BE2C (cell line): ENCODE measurements at regions not wholly inside any gene's neighbourhood (a gene's known extent, or its start where the extent isn't known, plus 50 kb on each side); places are given as distances from the start of the nearest gene placed in this dataset.

Experiments
- DNase-seq: peaks from one replicate; pipeline ENCODE4 v3.0.0-alpha.2; 2020
- H3K27me3 ChIP-seq: fragments of 250-450 bp; sonication (Bioruptor Pico); 2 replicates; pipeline ENCODE4 v1.5.1; 2020; ENCODE audit warnings: mild to moderate bottlenecking
- H3K36me3 ChIP-seq: fragments of 250-450 bp; sonication (Bioruptor Pico); 2 replicates; pipeline ENCODE4 v1.5.1; 2020; ENCODE audit warnings: mild to moderate bottlenecking
- H3K4me1 ChIP-seq: fragments of 250-450 bp; sonication (Bioruptor Pico); 2 replicates; pipeline ENCODE4 v1.5.1; 2020
- H3K4me3 ChIP-seq: 2 replicates; pipeline ENCODE4 v1.5.1; 2011; ENCODE audit warnings: low read depth, low read length
- H3K9me3 ChIP-seq: fragments of 250-450 bp; sonication (Bioruptor Pico); 2 replicates; pipeline ENCODE4 v1.5.1; 2020
- TF ChIP-seq, protein P1 (sequence below): IDR thresholded peaks from 2 replicates; pipeline ENCODE4 v1.5.1; 2012; ENCODE audit warnings: mild to moderate bottlenecking, low read depth, low read length

GRCh38 chr15:70494852-70495571 is 268.3 kb downstream of the UACA start:
- Histone ChIP-seq H3K27me3 (no peaks in the 10 kb centered on the region), H3K4me3 (no peak overlapping the region), H3K4me1 (peaks cover 16% of the 10 kb centered on the region), H3K9me3 (no peaks in the 10 kb centered on the region), H3K36me3 (no peaks in the 10 kb centered on the region)
- TF ChIP-seq, protein P1, sequence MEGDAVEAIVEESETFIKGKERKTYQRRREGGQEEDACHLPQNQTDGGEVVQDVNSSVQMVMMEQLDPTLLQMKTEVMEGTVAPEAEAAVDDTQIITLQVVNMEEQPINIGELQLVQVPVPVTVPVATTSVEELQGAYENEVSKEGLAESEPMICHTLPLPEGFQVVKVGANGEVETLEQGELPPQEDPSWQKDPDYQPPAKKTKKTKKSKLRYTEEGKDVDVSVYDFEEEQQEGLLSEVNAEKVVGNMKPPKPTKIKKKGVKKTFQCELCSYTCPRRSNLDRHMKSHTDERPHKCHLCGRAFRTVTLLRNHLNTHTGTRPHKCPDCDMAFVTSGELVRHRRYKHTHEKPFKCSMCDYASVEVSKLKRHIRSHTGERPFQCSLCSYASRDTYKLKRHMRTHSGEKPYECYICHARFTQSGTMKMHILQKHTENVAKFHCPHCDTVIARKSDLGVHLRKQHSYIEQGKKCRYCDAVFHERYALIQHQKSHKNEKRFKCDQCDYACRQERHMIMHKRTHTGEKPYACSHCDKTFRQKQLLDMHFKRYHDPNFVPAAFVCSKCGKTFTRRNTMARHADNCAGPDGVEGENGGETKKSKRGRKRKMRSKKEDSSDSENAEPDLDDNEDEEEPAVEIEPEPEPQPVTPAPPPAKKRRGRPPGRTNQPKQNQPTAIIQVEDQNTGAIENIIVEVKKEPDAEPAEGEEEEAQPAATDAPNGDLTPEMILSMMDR, result no peak
- no peak for DNase-seq

DNA sequence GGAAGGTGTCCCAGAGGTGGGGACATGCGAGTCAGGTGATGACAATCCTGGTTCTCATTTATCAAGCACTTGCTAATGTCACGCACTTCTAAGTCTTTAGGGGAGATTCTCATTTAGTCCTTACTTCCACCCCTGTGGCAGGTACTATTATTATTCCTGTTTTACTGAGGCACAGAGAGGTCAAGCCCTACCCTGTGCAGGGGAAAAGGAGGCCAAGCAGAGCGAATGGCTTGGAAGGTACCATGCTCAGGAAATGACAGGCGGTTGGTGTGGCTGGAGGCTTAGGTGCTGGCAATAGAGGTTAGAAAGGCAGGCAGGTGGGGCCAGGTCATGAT is 268.9 kb downstream of the UACA start:
- Histone ChIP-seq H3K4me1 (peaks cover 16% of the 10 kb centered on the region), H3K9me3 (no peaks in the 10 kb centered on the region), H3K36me3 (no peaks in the 10 kb centered on the region), H3K27me3 (no peaks in the 10 kb centered on the region), H3K4me3 (no peak overlapping the region)
- no peak for DNase-seq
- TF ChIP-seq, protein P1, result no peak

- DNase-seq, result no peak
- H3K4me1 ChIP-seq, result peaks cover 16% of the 10 kb centered on the region
- no peaks in the 10 kb centered on the region for H3K9me3 ChIP-seq
- TF ChIP-seq, protein P1, result no peak
- H3K27me3 ChIP-seq, result no peaks in the 10 kb centered on the region
- H3K36me3 ChIP-seq, result no peaks in the 10 kb centered on the region
- H3K4me3 ChIP-seq, result no peak overlapping the region
Measured at GRCh38 chr15:70493787-70494516, 269.4 kb downstream of the UACA start.

DNA sequence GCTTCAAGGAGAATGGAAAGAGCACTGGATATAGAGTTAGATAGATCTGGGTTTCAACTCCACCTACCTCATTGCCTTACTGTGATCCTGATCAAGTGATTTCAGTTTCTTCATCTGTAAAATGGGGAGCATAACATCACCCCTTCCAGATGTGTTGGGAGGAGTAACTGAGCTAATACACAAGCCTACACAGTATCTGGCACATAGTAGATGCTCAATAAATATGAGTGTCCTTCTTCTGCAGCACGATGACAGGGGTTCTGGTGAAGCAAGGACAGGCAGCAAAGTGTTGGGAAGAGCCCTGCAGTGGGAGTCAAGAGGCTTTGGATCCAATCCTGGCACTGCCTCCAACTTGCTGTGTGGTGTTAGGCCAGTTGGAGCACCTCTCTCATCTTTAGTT is 270.0 kb downstream of the UACA start:
- Histone ChIP-seq H3K9me3 (no peaks in the 10 kb centered on the region), H3K36me3 (no peaks in the 10 kb centered on the region), H3K27me3 (no peaks in the 10 kb centered on the region), H3K4me3 (no peak overlapping the region), H3K4me1 (peaks cover 16% of the 10 kb centered on the region)
- no peak for DNase-seq
- TF ChIP-seq, protein P1, result no peak

DNA sequence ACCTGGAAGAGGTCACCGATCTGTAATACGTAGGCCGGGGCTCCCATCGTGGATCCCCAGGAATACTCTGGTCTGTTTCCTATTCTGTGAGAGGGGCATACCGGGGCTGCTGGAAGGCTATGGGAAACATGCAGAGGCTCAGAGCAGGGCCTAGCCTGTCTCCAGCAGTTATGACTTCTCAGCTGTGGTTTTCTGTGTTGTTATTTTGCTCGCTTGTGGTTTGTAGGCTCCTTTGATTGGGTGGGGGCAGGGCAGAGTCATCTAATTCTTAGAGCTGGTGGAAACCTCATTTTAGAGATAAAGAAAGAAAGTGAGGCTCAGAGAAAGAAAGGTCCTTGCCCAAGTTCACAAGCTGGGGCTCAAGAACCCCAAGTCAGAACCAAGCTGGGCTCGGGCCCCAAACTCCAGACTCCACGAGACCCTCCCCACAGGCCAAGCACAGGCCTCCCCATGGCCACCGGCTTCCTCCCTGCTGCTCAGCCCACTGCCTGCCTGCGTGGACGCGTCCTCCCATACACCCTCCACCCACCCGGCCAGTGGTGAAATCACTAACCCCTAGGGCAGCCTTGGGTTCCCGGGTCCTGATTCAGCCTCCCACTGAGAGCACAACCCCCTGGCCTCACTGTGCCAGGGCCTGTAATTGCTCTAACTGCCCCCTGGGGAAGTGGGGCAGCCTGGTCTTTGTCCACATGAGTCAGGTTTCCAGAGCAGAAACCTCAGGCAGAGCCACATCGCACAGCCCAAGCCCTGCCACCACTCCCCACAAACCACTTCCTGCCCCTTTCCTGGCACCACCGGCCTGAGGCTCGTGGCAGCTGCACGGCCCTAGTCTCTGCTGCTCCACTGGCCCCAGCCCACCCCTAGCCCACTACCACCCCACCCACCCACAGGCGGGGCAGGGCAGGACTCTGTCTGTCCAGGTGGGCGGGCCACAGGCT is 270.8 kb downstream of the UACA start:
- DNase-seq, result peak; percentile 74
- Histone ChIP-seq H3K27me3 (no peaks in the 10 kb centered on the region), H3K9me3 (no peaks in the 10 kb centered on the region), H3K4me1 (peaks cover 16% of the 10 kb centered on the region), H3K36me3 (no peaks in the 10 kb centered on the region), H3K4me3 (no peak overlapping the region)
- TF ChIP-seq, protein P1, result no peak
